OCI-LY1 (cell line): ENCODE measurements at regions not wholly inside any gene's neighbourhood (a gene's known extent, or its start where the extent isn't known, plus 50 kb on each side); places are given as distances from the start of the nearest gene placed in this dataset.

Source experiments
- CTCF ChIP-seq: fragments of 200-600 bp; sonication (generic), shearing (Covaris generic); IDR thresholded peaks from 2 replicates; pipeline ENCODE4 v1.5.1; 2017; ENCODE audit warnings: mild to moderate bottlenecking, antibody characterized with exemption, low read length, moderate library complexity, mixed read lengths
- EZH2 ChIP-seq: fragments of 200-600 bp; sonication (generic), shearing (Covaris generic); IDR thresholded peaks from 2 replicates; pipeline ENCODE4 v1.8.0; 2017; ENCODE audit warnings: borderline replicate concordance, mixed run types, mild to moderate bottlenecking, antibody characterized with exemption, low read length, moderate library complexity, mixed read lengths

GRCh38 chr13:63896321-63896720 is 2480.7 kb upstream of the PCDH20 start:
- TF ChIP-seq CTCF (no peak), EZH2 (no peak)
